ENCODE measurements at regions not wholly inside any gene's neighbourhood (a gene's known extent, or its start where the extent isn't known, plus 50 kb on each side); places are given as distances from the start of the nearest gene placed in this dataset.
A peak's percentile ranks its signal among the peaks of the same experiment; 100 is the strongest.
"Not testable (repeated sequence)": the region's sequence is repeated elsewhere in the genome, so short reads cannot be mapped to it uniquely, and the experiment has no call there.

DNA sequence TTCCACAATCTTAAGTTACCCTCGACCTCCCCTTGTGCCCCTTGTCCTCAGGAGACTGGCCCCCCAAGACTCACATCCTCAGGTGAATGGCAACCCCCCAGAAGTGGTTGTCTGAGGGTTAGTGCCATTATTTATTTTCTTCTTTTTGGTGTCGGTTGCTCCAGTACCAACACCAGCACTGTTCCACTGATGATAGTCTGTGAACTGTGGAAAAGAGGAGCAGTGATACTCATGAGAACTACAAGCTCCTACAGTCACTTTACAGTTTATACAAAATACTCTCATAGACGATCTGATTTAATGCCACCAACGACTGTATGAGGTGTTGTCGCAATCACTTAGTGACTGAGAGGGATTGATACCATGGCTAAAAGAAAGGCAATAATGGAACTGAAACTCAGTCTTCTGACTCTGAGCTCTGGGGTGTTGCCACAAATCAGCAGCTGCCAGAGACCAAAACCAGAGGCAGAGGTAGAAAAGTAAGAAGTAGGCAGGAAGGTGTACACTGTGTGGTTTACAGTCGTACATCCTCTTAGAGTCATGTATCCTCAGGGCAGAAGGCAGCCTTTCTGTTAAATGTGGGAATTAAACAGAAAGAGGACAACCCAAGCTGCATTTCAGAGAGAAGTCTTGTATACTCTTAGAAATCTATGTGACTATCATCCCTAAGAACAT is 90.8 kb upstream of the ADCY2 start:
- DNase-seq (ENCODE audit: low read depth), result not testable (repeated sequence)

- DNase-seq (ENCODE audit: low read depth), result not testable (repeated sequence)
These were observed 89.4 kb upstream of the ADCY2 start for GRCh38 chr5:7306556-7306955.

GRCh38 chr5:7307709-7308108 is 88.2 kb upstream of the ADCY2 start:
- not testable (repeated sequence) for DNase-seq (ENCODE audit: low read depth)

DNA sequence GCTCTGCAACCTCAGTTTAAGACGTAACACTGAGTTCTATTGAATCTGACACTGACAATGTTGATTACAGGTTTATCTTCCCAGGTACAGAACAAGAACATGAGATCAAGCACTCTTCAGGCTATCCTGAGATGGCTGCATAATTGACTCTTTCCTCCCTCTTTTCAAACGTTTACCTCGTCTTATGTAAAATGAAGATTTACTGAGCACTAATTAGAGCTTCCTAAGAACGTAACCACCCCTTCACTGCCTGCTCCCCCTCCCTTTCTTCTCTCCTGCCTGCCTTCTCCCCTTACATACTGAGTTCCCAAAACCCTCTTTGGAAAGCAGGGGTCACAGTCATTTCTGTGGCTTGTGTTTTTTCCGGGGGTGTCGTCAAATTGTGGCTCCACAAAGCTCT is 86.2 kb upstream of the ADCY2 start:
- not testable (repeated sequence) for DNase-seq (ENCODE audit: low read depth)

GRCh38 chr5:7310656-7311055 is 85.3 kb upstream of the ADCY2 start:
- DNase-seq (ENCODE audit: low read depth), result not testable (repeated sequence)

GRCh38 chr5:7315118-7315517 is 80.8 kb upstream of the ADCY2 start:
- DNase-seq (ENCODE audit: low read depth), result no peak

GRCh38 chr5:7317751-7318150 is 78.2 kb upstream of the ADCY2 start:
- DNase-seq (ENCODE audit: low read depth), result peak; percentile 29

- DNase-seq (ENCODE audit: low read depth), result no peak
These were observed 75.1 kb upstream of the ADCY2 start for GRCh38 chr5:7320701-7321301.

DNA sequence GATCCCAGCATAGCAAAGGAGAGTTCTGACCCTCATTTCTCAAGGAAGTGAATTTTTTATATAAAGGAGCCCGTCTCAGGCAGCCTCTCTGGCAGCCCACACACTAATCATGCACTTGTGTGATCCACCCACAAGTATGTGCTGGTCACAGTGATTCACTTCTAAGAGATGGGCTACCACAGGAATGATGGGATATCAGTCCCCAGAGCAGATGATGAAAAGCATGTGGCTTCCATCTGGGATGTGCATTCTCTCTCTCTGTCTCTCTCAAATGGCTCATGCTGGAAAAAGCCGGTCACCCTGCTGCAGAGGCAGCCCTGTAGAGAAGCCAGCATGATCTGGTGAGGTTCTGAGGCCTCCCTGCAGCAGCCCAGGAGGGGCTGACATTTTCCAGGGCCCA is 74.2 kb upstream of the ADCY2 start:
- peak; percentile 87 for DNase-seq (ENCODE audit: low read depth)

GRCh38 chr5:7324919-7325318 is 71.0 kb upstream of the ADCY2 start:
- no peak for DNase-seq (ENCODE audit: low read depth)

GRCh38 chr5:7325975-7326913 is 69.7 kb upstream of the ADCY2 start:
- DNase-seq (ENCODE audit: low read depth), result no peak

- DNase-seq (ENCODE audit: low read depth), result no peak
These were observed 66.8 kb upstream of the ADCY2 start for GRCh38 chr5:7329141-7329540.

DNA sequence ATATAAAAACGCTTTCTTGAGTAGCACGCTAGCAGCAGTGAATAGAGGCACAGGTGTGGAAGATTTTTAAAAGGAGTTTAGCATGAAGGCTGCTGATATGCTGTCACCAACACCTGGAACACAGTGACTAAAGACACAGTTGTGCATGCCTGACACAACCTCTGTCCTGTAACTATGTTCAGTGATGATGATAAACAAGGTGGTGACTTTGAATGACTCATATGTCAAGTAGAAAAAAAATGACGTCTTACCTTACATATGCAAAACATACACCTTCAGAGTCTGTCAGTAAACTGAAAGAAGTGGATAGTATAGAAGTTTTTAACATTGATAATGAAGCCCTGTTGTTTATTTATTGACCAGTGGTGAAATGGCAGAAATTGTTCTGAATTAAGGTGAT is 66.2 kb upstream of the ADCY2 start:
- DNase-seq (ENCODE audit: low read depth), result no peak

GRCh38 chr5:7330256-7330655 is 65.7 kb upstream of the ADCY2 start:
- DNase-seq (ENCODE audit: low read depth), result no peak

DNA sequence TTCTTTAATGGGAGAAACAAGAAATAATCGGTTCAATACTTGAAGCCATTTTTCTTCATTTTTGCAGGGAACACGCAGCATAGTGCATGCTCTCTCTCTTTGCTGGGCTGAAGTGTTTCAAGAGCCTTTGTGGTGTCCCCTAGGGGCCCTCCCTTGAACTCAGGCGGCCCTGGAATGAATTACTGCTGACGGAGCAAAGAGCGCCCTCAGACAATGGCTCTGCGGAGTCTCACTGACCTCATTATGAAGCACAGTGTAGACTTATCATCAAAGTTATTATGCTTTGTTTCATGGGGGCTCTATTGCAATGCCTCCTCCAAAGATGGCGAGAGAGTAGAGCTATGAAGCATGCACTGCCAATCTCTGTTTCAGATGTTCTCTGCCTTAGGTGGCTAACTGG is 64.8 kb upstream of the ADCY2 start:
- no peak for DNase-seq (ENCODE audit: low read depth)

Measured in HS-5 (cell line).